ENCODE measurements at regions not wholly inside any gene's neighbourhood (a gene's known extent, or its start where the extent isn't known, plus 50 kb on each side); places are given as distances from the start of the nearest gene placed in this dataset.

DNA sequence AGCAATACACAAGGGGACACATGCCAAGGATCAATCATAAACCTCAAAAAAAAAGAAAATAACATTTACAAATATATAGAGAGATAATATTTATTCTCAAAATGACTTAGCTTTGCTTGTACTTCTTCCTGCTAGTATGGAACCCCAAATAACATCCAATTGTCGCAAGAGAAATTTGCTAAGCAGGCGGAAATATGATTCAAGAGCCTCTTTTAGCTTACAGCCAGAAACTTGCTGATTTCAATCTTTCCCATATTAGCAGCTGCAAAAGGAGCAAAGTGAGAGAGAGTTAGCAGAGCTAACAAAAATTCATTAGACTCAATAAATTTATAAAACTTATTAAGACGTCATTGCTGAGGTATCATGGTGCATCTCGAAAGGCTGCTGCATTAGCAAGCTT, 294.9 kb downstream of the FSIP2 start:
- TF ChIP-seq POLR2A (IDR thresholded peaks at IDR 0.05) = no peak
- TF ChIP-seq, protein P1, sequence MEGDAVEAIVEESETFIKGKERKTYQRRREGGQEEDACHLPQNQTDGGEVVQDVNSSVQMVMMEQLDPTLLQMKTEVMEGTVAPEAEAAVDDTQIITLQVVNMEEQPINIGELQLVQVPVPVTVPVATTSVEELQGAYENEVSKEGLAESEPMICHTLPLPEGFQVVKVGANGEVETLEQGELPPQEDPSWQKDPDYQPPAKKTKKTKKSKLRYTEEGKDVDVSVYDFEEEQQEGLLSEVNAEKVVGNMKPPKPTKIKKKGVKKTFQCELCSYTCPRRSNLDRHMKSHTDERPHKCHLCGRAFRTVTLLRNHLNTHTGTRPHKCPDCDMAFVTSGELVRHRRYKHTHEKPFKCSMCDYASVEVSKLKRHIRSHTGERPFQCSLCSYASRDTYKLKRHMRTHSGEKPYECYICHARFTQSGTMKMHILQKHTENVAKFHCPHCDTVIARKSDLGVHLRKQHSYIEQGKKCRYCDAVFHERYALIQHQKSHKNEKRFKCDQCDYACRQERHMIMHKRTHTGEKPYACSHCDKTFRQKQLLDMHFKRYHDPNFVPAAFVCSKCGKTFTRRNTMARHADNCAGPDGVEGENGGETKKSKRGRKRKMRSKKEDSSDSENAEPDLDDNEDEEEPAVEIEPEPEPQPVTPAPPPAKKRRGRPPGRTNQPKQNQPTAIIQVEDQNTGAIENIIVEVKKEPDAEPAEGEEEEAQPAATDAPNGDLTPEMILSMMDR (IDR thresholded peaks at IDR 0.05) = no peak
